GM12865 (cell line): ENCODE measurements at regions not wholly inside any gene's neighbourhood (a gene's known extent, or its start where the extent isn't known, plus 50 kb on each side); places are given as distances from the start of the nearest gene placed in this dataset.

Experiments
- DNase-seq: peaks from one replicate; pipeline ENCODE4 v3.0.0; 2010; ENCODE audit warnings: low read depth
- H3K4me3 ChIP-seq: 2 replicates; pipeline ENCODE4 v1.5.1; 2011; ENCODE audit warnings: mild to moderate bottlenecking, low read depth, low read length, control low read depth
- CTCF ChIP-seq: IDR thresholded peaks from 2 replicates; pipeline ENCODE4 v1.5.1; 2011; ENCODE audit warnings: low read length, control low read depth, low read depth, inconsistent platforms; ENCODE audit not compliant: insufficient read depth; ENCODE audit errors: missing control alignments

- no peak for TF ChIP-seq CTCF
- DNase-seq, result no peak
Observed at GRCh38 chr11:27287205-27287604, 75.8 kb downstream of the CCDC34 start.

GRCh38 chr11:27285761-27286160 lies 77.3 kb downstream of the CCDC34 start:
- no peak for TF ChIP-seq CTCF
- no peak overlapping the region for H3K4me3 ChIP-seq
- DNase-seq, result no peak

More at GRCh38 chr11:27287205-27287604, 75.8 kb downstream of the CCDC34 start:
- H3K4me3 ChIP-seq, result no peak overlapping the region

- no peak for DNase-seq
- H3K4me3 ChIP-seq, result no peak overlapping the region
- no peak for TF ChIP-seq CTCF
Observed at GRCh38 chr11:27282806-27283205, 80.2 kb downstream of the CCDC34 start.

- DNase-seq, result peak; percentile 50
- H3K4me3 ChIP-seq, result no peak overlapping the region
- no peak for TF ChIP-seq CTCF
Observed at GRCh38 chr11:27281740-27282590, 81.0 kb downstream of the CCDC34 start.

GRCh38 chr11:27281276-27281675 lies 81.7 kb downstream of the CCDC34 start:
- no peak overlapping the region for H3K4me3 ChIP-seq
- no peak for DNase-seq
- TF ChIP-seq CTCF, result no peak

GRCh38 chr11:27280140-27280539 lies 82.9 kb downstream of the CCDC34 start:
- no peak overlapping the region for H3K4me3 ChIP-seq
- no peak for DNase-seq
- TF ChIP-seq CTCF, result no peak

- DNase-seq, result no peak
- H3K4me3 ChIP-seq, result no peak overlapping the region
- no peak for TF ChIP-seq CTCF
Observed at GRCh38 chr11:27279460-27279859, 83.6 kb downstream of the CCDC34 start.
